Vagina (tissue), 2 donors: ENCODE measurements at regions not wholly inside any gene's neighbourhood (a gene's known extent, or its start where the extent isn't known, plus 50 kb on each side); places are given as distances from the start of the nearest gene placed in this dataset.

Experiments used
- CTCF ChIP-seq, 3 experiments: fragments of 450-650 bp in 2 of 3; fragments of 200-600 bp in 1 of 3; sonication (generic) in 1 of 3; IDR thresholded peaks; one replicate each; pipeline ENCODE4 v1.5.1; 2017 to 2019; ENCODE audit warnings: antibody characterized with exemption in 3 of 3, mild to moderate bottlenecking in 2 of 3, moderate library complexity in 2 of 3
- POLR2A ChIP-seq, 2 donors: fragments of 450-650 bp; IDR thresholded peaks; one replicate each; pipeline ENCODE4 v1.6.1; 2017; ENCODE audit warnings: antibody characterized with exemption in 2 of 2, mild to moderate bottlenecking in 2 of 2, moderate library complexity in 2 of 2
- POLR2AphosphoS5 ChIP-seq, 2 donors: sonication (generic); formaldehyde crosslinking; IDR thresholded peaks; one replicate each; pipeline ENCODE4 v1.9.0; 2017; ENCODE audit warnings: antibody characterized with exemption in 2 of 2, mild to moderate bottlenecking in 2 of 2, low read depth in 1 of 2; ENCODE audit not compliant: insufficient read depth in 1 of 2

DNA sequence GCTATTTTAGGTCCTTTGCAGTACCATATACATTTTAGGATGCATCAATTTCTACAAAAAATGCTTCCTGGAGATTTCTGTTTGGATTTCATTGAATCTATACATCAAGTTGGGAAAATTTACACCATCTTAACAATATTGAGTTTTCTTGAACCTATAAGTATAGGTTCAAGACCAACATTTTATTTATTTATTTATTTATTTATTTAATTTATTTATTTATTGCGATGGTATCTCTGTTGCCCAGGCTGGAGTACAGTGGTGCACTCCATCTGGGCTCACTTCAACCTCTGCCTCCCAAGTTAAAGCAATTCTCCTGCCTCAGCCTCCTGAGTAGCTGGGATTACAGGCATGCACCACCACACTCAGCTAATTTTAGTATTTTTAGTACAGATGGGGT, 125.0 kb upstream of the HS3ST2 start:
- TF ChIP-seq CTCF (IDR thresholded peaks at IDR 0.05) (no peak), POLR2A (IDR thresholded peaks at IDR 0.05) (no peak), POLR2AphosphoS5 (IDR thresholded peaks at IDR 0.05; ENCODE audit: insufficient read depth in 1 of 2, low read depth in 1 of 2) (no peak)
